Embryonic facial prominence (tissue), 1 donor: ENCODE measurements at regions not wholly inside any gene's neighbourhood (a gene's known extent, or its start where the extent isn't known, plus 50 kb on each side); places are given as distances from the start of the nearest gene placed in this dataset.
"Not testable (repeated sequence)": the region's sequence is repeated elsewhere in the genome, so short reads cannot be mapped to it uniquely, and the experiment has no call there.

Experiments used
- DNase-seq: peaks from one replicate; pipeline ENCODE4 v3.0.0-alpha.2; 2016; ENCODE audit errors: extremely low spot score

GRCh38 chr7:66413379-66414114, 208.4 kb downstream of the TPST1 start:
- peak; percentile 86 for DNase-seq

- DNase-seq = no peak
These were observed 210.6 kb downstream of the TPST1 start for GRCh38 chr7:66415659-66416265.

- no peak for DNase-seq
These were observed 210.1 kb upstream of the KCTD7 start for GRCh38 chr7:66418537-66418936.

GRCh38 chr7:66419210-66419609, 209.5 kb upstream of the KCTD7 start:
- no peak for DNase-seq

- DNase-seq = no peak
These were observed 206.7 kb upstream of the KCTD7 start for GRCh38 chr7:66421830-66422475.

GRCh38 chr7:66423729-66424128, 205.0 kb upstream of the KCTD7 start:
- DNase-seq = no peak

- DNase-seq = no peak
These were observed 202.3 kb upstream of the KCTD7 start for GRCh38 chr7:66426332-66426731.

- DNase-seq = no peak
These were observed 201.7 kb upstream of the KCTD7 start for GRCh38 chr7:66426996-66427395.

- DNase-seq = no peak
These were observed 200.7 kb upstream of the KCTD7 start for GRCh38 chr7:66427956-66428355.

- no peak for DNase-seq
These were observed 199.1 kb upstream of the KCTD7 start for GRCh38 chr7:66429498-66430163.

GRCh38 chr7:66430164-66430545, 198.5 kb upstream of the KCTD7 start:
- no peak for DNase-seq

- DNase-seq = not testable (repeated sequence)
These were observed 189.8 kb upstream of the KCTD7 start for GRCh38 chr7:66438703-66439405.

- no peak for DNase-seq
These were observed 186.3 kb upstream of the KCTD7 start for GRCh38 chr7:66442385-66442784.

GRCh38 chr7:66443946-66444345, 184.7 kb upstream of the KCTD7 start:
- DNase-seq = no peak

- not testable (repeated sequence) for DNase-seq
These were observed 181.7 kb upstream of the KCTD7 start for GRCh38 chr7:66447007-66447406.

- DNase-seq = not testable (repeated sequence)
These were observed 177.9 kb upstream of the KCTD7 start for GRCh38 chr7:66450814-66451213.

GRCh38 chr7:66451713-66452112, 177.0 kb upstream of the KCTD7 start:
- not testable (repeated sequence) for DNase-seq

GRCh38 chr7:66452165-66452564, 176.5 kb upstream of the KCTD7 start:
- no peak for DNase-seq

GRCh38 chr7:66453340-66453739, 175.3 kb upstream of the KCTD7 start:
- DNase-seq = no peak

GRCh38 chr7:66454600-66455225, 174.0 kb upstream of the KCTD7 start:
- no peak for DNase-seq

GRCh38 chr7:66455432-66455831, 173.2 kb upstream of the KCTD7 start:
- not testable (repeated sequence) for DNase-seq
